Hepatocyte (in vitro differentiated cells): ENCODE measurements at regions not wholly inside any gene's neighbourhood (a gene's known extent, or its start where the extent isn't known, plus 50 kb on each side); places are given as distances from the start of the nearest gene placed in this dataset.

Experiments
- EZH2 ChIP-seq: fragments of 200-600 bp; sonication (generic); IDR thresholded peaks from 2 replicates; pipeline ENCODE4 v1.6.1; 2016; ENCODE audit warnings: antibody characterized with exemption, mild to moderate bottlenecking, borderline replicate concordance
- TF ChIP-seq, protein P1 (sequence below): fragments of 200-600 bp; sonication (generic); IDR thresholded peaks from 2 replicates; pipeline ENCODE4 v1.5.1; 2016; ENCODE audit warnings: antibody characterized with exemption, mild to moderate bottlenecking; ENCODE audit not compliant: poor library complexity

DNA sequence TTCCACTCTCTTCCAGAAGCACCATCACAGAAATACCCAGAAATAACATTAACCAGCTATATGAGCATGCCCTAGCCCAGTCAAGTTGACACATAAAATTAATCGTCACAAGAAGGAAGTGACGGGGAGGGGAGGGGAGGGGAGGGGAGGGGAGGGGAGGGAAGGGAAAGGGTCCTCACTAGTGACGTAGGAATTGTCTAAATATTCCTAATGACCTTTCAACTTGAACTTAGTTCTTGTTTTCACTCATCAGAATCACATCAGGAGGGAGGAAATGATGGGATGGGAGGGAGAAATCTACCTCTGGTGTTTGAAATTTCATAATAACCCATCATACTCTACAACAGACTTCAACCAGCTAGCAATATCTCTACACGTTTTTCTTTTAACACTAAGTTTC, 52.2 kb upstream of the NOCT start:
- TF ChIP-seq EZH2, result no peak
- TF ChIP-seq, protein P1, sequence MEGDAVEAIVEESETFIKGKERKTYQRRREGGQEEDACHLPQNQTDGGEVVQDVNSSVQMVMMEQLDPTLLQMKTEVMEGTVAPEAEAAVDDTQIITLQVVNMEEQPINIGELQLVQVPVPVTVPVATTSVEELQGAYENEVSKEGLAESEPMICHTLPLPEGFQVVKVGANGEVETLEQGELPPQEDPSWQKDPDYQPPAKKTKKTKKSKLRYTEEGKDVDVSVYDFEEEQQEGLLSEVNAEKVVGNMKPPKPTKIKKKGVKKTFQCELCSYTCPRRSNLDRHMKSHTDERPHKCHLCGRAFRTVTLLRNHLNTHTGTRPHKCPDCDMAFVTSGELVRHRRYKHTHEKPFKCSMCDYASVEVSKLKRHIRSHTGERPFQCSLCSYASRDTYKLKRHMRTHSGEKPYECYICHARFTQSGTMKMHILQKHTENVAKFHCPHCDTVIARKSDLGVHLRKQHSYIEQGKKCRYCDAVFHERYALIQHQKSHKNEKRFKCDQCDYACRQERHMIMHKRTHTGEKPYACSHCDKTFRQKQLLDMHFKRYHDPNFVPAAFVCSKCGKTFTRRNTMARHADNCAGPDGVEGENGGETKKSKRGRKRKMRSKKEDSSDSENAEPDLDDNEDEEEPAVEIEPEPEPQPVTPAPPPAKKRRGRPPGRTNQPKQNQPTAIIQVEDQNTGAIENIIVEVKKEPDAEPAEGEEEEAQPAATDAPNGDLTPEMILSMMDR, result no peak
